ENCODE measurements at regions not wholly inside any gene's neighbourhood (a gene's known extent, or its start where the extent isn't known, plus 50 kb on each side); places are given as distances from the start of the nearest gene placed in this dataset.

- TF ChIP-seq CTCF (conservative IDR thresholded peaks at IDR 0.05): no peak
- TF ChIP-seq ZFX (IDR thresholded peaks at IDR 0.05): no peak
Measured at GRCh38 chr1:229164348-229164747, 106.6 kb upstream of the RAB4A start.

Data from C4-2B (cell line).